SU-DHL-6 (cell line): ENCODE measurements at regions not wholly inside any gene's neighbourhood (a gene's known extent, or its start where the extent isn't known, plus 50 kb on each side); places are given as distances from the start of the nearest gene placed in this dataset.

ENCODE experiments used
- H2AFZ ChIP-seq: fragments of 200-600 bp; sonication (generic); 2 replicates; pipeline ENCODE4 v1.6.1; 2014; ENCODE audit warnings: low read depth, mild to moderate bottlenecking, moderate library complexity, mixed read lengths, antibody characterized with exemption, low read length; ENCODE audit not compliant: severe bottlenecking
- H3F3A ChIP-seq: fragments of 200-600 bp; shearing (Covaris generic); 2 replicates; pipeline ENCODE4 v1.6.0; 2016; ENCODE audit warnings: antibody characterized with exemption, mild to moderate bottlenecking; ENCODE audit not compliant: insufficient read depth
- H3K27ac ChIP-seq: fragments of 200-600 bp; sonication (generic); 2 replicates; pipeline ENCODE4 v1.5.1; 2016; ENCODE audit warnings: low read depth, mild to moderate bottlenecking, low read length, moderate library complexity, mixed read lengths
- H3K27me3 ChIP-seq: fragments of 200-600 bp; sonication (generic), shearing (Covaris generic); 2 replicates; pipeline ENCODE4 v1.6.0; 2014; ENCODE audit warnings: mild to moderate bottlenecking, low read length
- H3K36me3 ChIP-seq: fragments of 200-600 bp; sonication (generic); 2 replicates; pipeline ENCODE4 v1.6.1; 2014; ENCODE audit warnings: mild to moderate bottlenecking, low read length, mixed read lengths
- H3K4me2 ChIP-seq: fragments of 300-600, 200-600 bp; shearing (Covaris generic), sonication (generic); 2 replicates; pipeline ENCODE4 v1.6.0; 2014; ENCODE audit warnings: low read length, low read depth, mild to moderate bottlenecking; ENCODE audit not compliant: poor library complexity, severe bottlenecking
- H3K4me3 ChIP-seq: fragments of 200-600 bp; sonication (generic); 2 replicates; pipeline ENCODE4 v1.5.1; 2014; ENCODE audit warnings: antibody characterized with exemption, low read length, mild to moderate bottlenecking, mixed read lengths; ENCODE audit not compliant: insufficient read depth, poor library complexity, severe bottlenecking
- H3K79me2 ChIP-seq: fragments of 200-600 bp; sonication (generic); 2 replicates; pipeline ENCODE4 v1.6.1; 2014; ENCODE audit warnings: mild to moderate bottlenecking, low read length, moderate library complexity; ENCODE audit not compliant: insufficient read depth
- H3K9ac ChIP-seq: fragments of 200-600 bp; sonication (generic); 2 replicates; pipeline ENCODE4 v1.7.0; 2014; ENCODE audit warnings: mild to moderate bottlenecking, low read length
- H3K9me2 ChIP-seq: fragments of 200-600 bp; sonication (generic); replicated peaks from 2 replicates; pipeline ENCODE4 v1.6.1; 2014; ENCODE audit warnings: low read length; ENCODE audit not compliant: insufficient read depth
- H3K9me3 ChIP-seq: fragments of 200-600 bp; sonication (generic); 2 replicates; pipeline ENCODE4 v1.6.1; 2014; ENCODE audit warnings: low read length, mixed read lengths; ENCODE audit not compliant: insufficient read depth
- H4K20me1 ChIP-seq: fragments of 200-600 bp; sonication (generic); 2 replicates; pipeline ENCODE4 v1.6.1; 2014; ENCODE audit warnings: low read depth, mild to moderate bottlenecking, antibody characterized with exemption, low read length, moderate library complexity, mixed read lengths
- EZH2phosphoT487 ChIP-seq: fragments of 200-600 bp; sonication (generic), shearing (Covaris generic); conservative IDR thresholded peaks from 2 replicates; pipeline ENCODE4 v1.6.1; 2018; ENCODE audit warnings: mild to moderate bottlenecking, antibody characterized with exemption, low read length, moderate library complexity, mixed read lengths
- TF ChIP-seq, protein P1 (sequence below): fragments of 200-600 bp; sonication (generic); IDR thresholded peaks from one replicate; pipeline ENCODE4 v1.5.1; 2017; ENCODE audit warnings: antibody characterized with exemption, mild to moderate bottlenecking, low read length, moderate library complexity; ENCODE audit not compliant: insufficient read depth, poor library complexity, severe bottlenecking

DNA sequence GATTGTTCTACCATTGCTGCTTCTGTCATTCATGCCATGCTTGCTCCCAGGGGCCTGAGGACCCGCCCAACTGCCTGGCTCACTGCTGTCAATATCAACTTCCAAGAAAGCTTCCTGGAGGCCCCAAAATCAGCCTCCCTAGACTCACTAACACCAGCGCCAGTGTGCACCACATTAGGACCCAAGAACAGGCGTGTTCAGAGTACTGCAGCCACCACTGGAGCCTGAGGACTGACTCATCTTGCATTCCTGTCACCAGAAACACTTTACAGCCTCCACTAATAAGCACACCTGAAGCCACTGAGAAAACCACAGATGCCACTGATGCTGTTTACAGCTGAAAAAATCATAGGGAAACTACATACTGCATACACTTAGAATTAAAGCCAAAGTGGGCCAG lies 1284.3 kb downstream of the TYW1 start:
- Histone ChIP-seq H3K36me3 (no peaks in the 10 kb centered on the region), H3K4me3 (no peak overlapping the region), H4K20me1 (no peaks in the 10 kb centered on the region; the same call in 1 of the 2 replicates), H3K27me3 (peaks cover 5% of the 10 kb centered on the region; the same call in 1 of the 2 replicates), H3F3A (no peaks in the 10 kb centered on the region), H3K9me2 (no peaks in the 10 kb centered on the region), H3K27ac (no peak overlapping the region), H3K9ac (no peak overlapping the region), H3K4me2 (no peak overlapping the region), H2AFZ (no peak overlapping the region), H3K79me2 (no peaks in the 10 kb centered on the region), H3K9me3 (no peaks in the 10 kb centered on the region)
- no peak for TF ChIP-seq EZH2phosphoT487
- TF ChIP-seq, protein P1, sequence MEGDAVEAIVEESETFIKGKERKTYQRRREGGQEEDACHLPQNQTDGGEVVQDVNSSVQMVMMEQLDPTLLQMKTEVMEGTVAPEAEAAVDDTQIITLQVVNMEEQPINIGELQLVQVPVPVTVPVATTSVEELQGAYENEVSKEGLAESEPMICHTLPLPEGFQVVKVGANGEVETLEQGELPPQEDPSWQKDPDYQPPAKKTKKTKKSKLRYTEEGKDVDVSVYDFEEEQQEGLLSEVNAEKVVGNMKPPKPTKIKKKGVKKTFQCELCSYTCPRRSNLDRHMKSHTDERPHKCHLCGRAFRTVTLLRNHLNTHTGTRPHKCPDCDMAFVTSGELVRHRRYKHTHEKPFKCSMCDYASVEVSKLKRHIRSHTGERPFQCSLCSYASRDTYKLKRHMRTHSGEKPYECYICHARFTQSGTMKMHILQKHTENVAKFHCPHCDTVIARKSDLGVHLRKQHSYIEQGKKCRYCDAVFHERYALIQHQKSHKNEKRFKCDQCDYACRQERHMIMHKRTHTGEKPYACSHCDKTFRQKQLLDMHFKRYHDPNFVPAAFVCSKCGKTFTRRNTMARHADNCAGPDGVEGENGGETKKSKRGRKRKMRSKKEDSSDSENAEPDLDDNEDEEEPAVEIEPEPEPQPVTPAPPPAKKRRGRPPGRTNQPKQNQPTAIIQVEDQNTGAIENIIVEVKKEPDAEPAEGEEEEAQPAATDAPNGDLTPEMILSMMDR = no peak

DNA sequence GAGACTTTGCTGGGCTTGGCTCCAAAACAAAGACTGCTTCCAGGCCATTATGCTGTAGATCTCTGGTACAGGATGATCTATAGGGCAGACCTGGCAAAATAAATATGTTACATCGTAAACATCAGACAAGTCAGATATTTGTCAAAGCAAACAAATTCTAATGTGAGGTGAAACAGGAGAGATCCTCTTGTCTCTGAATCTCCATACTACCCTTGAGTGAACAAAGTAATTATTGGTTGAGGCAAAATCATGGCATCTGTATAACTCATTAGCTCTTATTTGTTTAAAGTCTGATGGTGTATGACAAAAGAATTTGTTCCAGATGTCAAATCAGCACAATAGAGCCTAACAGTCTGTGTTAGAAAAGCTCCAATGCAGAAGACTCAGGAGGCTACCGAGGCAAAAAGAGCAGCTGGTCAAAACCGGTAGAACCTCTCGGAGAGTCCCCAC lies 1291.5 kb downstream of the TYW1 start:
- Histone ChIP-seq H3F3A (no peaks in the 10 kb centered on the region), H3K27me3 (peaks cover 5% of the 10 kb centered on the region; the same call in 1 of the 2 replicates), H3K9me2 (no peaks in the 10 kb centered on the region), H3K4me3 (no peak overlapping the region), H3K36me3 (no peaks in the 10 kb centered on the region), H3K27ac (no peak overlapping the region), H3K4me2 (no peak overlapping the region), H3K9me3 (0 out of 2 replicates have a peak, but pooled peaks cover 3% of the 10 kb centered on the region), H3K9ac (no peak overlapping the region), H3K79me2 (no peaks in the 10 kb centered on the region), H2AFZ (no peak overlapping the region), H4K20me1 (no peaks in the 10 kb centered on the region; the same call in 1 of the 2 replicates)
- TF ChIP-seq EZH2phosphoT487 = no peak
- TF ChIP-seq, protein P1 = no peak

DNA sequence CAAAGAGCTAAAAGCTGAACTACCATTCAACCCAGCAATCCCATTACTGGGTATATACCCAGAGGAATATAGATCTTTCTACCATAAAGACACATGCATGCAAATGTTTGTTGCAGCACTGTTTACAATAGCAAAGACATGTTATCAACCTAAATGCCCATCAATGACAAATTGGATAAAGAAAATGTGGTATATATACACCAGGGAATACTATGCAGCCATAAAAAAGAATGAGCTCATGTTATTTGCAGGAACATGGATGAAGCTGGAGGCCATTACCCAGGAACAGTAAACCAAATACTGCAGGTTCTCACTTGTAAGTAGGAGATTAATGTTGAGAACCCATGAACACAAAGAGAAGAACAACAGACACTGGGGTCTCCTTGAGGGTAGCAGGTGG lies 1295.1 kb downstream of the TYW1 start:
- H3K9me2 ChIP-seq = no peaks in the 10 kb centered on the region
- no peak for TF ChIP-seq EZH2phosphoT487
- TF ChIP-seq, protein P1 = no peak
- H3K27ac ChIP-seq = no peak overlapping the region
- no peak overlapping the region for H3K4me2 ChIP-seq
- no peaks in the 10 kb centered on the region for H3K79me2 ChIP-seq
- 0 out of 2 replicates have a peak, but pooled peaks cover 3% of the 10 kb centered on the region for H3K9me3 ChIP-seq
- H3K36me3 ChIP-seq = no peaks in the 10 kb centered on the region
- no peak overlapping the region for H2AFZ ChIP-seq
- no peak overlapping the region for H3K9ac ChIP-seq
- no peaks in the 10 kb centered on the region for H3F3A ChIP-seq
- H3K27me3 ChIP-seq = no peaks in the 10 kb centered on the region
- no peaks in the 10 kb centered on the region for H4K20me1 ChIP-seq
- H3K4me3 ChIP-seq = no peak overlapping the region
